HG03571 (cell line): ENCODE measurements at regions not wholly inside any gene's neighbourhood (a gene's known extent, or its start where the extent isn't known, plus 50 kb on each side); places are given as distances from the start of the nearest gene placed in this dataset.

ENCODE experiments used
- ATAC-seq: cut with Tn5 transposase; IDR thresholded peaks from one replicate; pipeline ENCODE4 v1.9.1; 2021; ENCODE audit not compliant: unreplicated experiment

DNA sequence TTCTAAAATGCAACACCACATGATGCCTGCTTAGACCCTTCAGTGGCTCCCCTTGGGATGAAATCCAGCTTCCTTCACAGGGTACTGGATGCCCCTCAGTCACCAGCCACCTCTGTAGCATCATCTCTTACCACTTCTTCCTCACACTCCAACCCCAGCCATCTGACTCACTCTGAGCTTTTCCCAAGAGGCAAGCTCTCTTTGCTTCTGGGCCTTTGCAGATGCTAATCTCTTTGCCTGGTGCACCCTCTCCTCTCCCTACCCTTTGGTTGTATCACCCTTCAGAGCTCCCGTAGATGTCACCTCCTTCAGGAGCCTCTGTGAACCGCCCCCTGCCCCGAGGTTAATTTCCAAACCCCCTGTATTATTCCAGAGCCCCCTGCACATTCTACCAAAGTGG, 164.8 kb upstream of the ZC3H12A start:
- ATAC-seq = no peak

DNA sequence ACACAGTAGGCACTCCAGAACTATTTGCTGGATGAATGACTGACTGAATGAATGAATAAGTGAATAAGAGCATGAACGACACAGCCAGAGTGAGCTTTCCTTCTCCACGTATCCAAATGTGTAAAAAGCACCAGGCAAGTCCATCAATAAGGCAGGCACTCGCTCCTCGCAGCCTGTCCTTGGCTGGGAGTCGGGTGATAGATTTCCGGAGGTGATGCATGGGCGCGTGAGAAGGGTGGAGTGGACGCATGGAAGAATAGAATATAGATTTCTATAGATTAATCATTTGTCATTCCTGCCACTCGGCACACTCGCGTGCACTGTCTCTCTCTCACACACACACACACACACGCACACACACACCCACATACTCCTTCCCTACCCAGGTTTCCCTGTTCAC, 164.3 kb upstream of the ZC3H12A start:
- no peak for ATAC-seq

DNA sequence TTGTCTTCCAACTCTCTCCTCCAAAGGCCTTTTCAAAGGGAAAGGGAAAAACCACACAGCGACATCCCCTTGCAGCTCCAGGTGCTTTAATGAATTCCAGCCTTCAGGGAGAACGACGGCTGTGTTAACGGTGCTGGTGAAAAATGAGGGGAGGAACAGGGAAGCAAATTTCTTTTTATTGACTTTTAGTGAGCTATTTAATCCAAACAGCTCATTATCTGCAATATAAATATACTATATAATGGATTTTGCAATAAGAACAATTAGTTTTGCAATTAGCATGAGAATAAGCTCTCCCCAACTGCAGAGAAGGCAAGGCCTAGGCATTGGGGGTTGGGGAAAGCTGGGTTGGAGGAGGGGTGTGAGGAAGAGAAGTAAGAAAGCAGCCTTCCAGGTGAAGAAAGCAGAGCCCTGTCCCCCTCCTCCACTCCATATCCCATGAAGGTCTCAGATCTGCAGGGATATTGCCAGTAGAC, 159.0 kb upstream of the ZC3H12A start:
- no peak for ATAC-seq

DNA sequence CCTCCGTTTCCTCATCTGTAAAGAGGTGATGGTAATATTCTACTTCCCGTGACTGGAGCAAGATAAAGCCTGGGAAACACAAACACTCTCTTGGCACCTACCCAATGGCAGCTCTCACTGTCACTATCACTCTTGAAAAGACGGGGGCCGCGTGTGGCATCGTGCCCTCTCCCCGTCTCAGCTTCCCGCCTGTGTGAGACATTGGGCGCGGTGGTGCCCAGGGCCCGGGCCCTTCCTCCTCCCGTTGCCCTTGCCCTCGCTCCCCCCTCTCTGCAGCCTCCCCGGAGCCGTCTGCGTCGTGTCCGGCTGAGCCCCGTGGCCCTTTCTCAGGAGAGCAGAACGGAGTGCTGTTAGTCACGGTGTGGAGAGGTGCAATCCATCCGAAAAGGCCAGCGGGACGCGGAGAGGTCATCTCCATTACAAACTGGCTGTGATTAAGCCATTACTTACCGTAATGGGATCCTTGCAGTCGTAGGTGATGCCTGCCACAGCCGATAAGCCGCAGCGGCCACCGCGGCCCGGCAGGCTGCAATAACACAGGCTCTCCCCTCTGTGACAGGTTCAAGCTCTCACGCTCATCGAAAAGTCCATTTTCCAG, 156.4 kb upstream of the ZC3H12A start:
- ATAC-seq = no peak

DNA sequence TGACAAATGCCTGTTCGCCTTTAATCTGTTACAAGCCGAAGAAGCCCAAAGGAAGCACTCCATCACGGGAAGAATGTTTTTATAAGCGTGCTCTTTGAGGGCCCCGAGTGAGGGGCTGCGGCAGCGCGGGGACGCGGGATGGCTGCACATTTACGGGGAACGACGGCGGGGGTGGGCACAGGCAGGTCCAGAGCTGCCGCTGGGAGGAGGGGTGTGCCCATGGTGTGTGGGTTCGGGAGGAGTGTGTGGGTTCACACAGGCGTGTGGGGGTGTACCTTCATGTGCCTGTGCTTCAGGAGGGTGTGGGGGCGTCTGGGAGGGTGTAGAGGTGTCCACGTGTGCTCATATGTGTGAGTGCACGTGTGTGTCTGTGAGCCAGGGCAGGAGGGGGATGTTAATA, 155.9 kb upstream of the ZC3H12A start:
- no peak for ATAC-seq

DNA sequence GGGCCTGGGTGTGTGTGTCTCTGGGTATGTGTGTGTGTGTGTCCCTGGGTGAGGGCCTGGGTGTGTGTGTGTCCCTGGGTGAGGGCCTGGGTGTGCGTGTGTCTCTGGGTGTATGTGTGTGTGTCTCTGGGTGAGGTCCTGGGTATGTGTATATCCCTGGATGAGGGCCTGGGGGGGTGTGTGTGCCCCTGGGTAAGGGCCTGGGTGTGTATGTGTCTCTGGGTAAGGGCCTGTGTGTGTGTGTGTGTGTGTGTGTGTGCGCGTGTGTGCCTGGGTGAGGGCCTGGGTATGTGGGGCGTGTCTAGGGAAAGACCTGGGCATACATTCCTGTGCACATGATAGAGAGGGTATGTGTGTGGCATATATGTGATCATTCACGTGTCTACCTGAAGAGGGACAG, 155.1 kb upstream of the ZC3H12A start:
- ATAC-seq = no peak

DNA sequence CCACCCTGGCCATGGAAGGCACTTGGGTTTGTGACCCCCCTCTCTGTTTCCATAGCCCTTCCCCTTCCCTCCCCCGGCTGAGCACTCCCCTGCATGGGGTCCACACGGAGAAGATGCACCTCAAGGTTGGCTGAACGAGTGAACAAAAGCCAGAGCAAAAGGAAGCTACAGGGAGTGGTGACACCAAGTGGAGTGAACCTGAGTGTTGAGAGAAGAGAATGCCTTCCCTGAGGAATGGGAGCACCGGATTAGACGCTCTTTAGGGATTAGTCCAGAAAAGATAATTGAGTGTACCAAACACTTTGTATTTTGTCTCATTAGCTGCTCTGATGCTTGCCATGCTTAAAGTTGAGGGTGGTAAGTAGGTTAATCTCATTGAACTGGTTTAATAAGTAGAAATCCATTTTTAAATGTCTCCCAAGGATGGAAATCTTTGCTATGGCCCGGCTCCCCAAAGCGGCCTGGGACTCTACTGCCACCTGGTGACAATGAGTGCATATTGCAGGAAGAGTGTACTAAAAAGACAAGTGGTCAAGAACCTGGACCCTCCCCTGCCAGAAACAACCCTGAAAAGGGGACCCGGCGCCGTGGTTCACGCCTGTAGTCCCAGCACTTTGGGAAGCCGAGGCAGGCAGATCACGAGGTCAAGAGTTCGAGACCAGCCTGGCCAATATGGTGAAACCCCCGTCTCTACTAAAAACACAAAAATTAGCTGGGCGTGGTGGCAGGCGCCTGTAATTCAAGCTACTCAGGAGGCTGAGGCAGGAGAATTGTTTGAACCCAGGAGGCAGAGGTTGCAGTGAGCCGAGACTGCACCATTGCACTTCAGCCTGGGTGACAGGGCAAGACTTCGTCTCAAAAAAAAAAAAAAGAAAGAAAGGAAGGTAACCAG, 150.6 kb upstream of the ZC3H12A start:
- ATAC-seq = no peak

DNA sequence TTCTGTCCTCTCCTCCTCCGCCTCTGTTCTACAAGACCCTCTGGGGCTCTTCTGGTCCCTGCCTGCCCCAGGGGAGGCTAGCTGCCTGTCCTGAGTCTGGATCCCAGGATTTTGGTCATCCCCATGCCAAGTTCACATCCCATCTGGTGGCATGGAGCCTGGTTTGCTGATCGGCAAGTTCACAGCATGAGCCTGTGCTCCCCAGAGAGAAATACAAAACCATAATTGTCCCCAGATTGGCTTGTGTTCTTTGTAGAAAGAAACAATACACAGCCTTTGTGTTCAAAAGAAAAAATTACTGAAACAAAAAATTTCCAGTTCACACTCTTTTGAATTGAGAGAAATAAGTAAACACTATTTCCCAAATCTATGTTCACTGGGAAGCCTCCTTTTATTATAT, 149.4 kb upstream of the ZC3H12A start:
- no peak for ATAC-seq

DNA sequence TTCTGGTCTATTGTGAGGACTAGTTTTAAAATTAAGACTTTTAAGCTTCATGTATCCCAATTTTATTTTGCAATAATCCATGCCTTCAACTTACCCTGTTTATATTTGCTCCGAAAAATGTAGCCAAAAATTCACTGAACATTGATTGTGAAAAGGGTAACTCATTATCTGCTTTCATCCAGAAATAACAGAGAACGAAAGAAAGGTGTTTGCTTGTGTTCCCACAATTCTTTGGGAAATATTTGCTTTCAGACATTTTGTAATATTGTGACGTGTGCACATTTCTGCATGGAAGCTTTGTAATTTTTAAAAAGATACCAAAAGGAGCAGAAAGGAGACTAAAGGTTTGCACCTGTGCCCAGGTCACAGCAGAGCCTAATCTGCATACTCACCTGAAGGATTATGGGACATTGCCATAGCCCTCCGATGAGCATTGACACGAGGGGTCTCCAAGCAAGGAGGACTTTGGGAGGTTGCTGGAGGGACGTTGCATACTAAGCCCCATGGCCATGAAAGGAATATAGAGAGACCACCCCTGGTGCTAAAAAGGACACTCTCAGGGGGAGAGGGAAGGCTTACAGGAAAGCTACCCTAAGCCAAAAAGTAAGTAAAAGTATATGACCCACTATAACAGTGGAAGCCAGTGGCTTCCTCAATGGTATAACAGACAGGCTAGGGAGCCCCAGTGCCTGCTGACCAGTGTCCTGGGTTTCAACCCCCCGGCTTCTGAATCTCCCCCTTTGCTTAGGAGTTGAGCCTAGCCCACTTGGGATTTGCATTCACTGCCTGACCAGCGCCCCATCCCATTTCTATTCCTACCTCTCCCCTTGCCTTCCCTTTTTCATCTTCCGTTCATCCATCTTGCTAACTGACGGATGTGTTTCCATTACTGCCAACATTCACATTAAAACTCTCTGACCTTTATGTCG, 148.6 kb upstream of the ZC3H12A start:
- no peak for ATAC-seq

DNA sequence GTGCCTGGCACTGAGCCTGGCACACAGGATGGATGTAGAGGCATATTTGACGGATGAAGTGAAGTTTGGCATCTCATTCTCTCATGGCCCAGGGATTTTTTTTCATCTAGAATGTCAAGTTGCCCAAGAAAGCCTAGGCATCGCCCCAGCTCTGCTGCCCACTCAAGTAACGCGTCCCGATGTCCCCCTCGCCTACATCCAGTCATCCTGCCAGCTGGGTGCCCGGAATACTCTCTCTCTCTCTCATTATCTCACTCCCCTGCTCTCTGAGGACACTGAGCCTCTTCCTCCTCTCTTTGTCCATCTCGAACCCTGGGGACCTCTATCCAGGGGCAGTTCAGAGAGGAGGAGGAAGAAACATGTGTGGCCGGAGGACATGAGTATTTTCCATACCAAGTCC, 142.3 kb upstream of the ZC3H12A start:
- no peak for ATAC-seq

DNA sequence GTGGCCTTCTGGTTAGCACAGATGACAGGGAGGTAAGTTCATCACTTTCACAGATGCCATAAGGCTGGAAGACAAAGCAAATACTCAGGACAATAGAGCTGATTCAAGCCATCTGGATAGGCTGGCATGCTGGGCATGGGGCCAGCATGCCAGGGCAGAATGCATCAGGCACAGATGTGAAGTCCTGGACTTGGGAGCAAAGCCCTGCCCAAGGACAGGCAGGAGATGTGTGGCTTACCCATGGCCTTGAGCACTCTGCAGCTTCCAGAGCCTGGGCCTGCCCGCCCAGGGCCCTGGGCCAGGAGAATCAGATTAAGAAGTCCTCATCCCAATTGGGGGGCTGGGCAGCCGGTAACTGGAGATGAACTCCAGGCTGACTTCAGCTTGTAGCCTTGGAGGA, 135.7 kb upstream of the ZC3H12A start:
- ATAC-seq = no peak

DNA sequence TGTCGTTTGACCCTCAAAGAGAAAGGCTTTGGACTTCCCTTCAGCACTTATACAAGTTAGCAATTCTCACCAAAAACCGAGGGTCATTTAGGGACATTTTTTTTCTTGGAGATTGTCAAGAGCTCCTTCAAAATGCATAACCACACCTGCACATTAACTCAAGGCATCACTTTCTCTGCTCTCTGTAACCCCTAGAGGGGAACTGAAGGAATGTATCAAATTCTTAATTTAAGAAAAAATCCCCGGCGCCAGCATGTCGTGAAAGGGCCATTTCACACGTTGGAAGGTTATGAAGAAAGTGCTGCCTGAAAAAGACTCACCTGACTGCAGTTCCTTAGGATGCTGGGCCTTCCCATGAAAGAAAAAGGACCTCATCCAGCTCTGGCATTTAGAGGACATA, 131.6 kb upstream of the ZC3H12A start:
- ATAC-seq = no peak

DNA sequence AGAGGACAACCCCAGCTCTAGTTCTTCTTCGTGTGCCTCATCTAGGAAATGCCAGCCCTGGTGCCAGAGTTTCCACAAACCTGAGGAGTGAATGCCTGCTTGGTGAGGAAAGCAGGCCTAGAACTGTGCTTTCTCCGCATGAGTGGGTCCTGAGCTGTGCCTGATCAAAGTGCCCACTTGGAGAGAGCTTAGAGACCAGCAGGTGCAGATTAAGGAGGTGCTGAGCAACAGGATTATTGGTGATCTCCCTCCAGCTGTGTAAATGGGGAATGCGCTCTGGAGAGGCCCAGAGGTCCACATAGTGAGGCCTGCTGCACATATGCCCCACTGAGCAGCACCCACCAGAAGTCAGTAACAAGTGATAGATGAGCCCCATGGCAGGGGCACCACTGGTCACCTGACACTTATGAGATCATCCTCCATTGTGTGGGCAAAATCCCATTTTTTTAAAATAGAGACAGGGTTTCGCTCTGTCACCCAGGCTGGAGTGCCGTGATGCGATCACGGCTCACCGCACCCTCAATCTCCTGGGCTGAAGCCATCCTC, 127.2 kb upstream of the ZC3H12A start:
- ATAC-seq = no peak

DNA sequence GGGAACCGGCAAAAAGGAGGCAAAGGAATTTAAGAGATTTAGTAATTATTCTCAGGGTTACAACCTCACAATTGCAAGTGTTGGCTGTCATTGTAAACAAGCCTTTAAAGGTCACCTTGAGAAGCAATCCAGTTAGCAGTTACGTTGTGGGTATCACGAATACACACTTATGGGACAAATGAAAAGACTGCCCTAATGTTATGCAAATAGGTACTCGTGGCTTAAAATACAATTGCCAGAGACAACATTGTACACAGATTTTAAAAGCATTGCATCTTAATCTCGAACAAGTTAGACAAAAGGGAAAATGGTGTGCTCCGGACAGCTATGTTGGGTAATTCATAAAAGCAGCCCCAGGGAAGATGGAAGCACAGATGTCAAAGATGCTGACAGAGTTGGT, 120.5 kb upstream of the ZC3H12A start:
- ATAC-seq = no peak

DNA sequence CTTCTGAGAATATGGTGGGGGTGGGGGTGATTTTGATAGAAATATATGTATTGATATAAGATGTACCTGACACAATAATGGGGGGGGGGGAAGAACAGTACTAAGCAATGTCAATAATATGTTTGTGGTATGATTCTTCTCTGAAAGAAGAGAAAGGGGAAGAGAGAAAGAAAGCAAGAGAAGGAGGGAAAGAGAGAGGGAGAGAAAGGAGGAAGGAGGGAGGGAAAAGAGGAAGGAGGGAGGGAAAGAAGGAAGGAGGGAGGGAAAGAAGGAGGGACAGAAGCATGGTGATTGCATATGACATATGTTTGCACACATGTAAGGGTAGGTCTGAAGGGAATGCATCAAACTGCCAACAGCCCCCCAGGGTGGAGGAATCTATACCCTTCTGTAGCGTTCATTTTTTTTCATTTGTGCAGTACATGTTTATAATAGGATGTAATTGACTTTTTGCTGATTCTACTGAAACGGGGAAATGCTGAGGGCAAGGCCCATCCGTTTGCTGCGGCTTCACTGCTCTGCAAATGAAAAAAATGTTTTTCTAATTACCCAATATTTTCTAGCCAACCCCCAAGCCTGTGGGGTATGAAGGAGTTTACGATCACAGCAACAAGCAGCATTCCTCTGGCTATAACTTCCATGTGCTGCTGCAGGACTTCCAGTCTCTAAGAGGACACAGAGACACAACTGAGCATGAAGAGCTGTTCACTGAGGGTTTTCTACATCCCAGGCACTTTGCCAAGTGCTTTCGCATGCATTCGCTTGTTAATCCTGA, 119.3 kb upstream of the ZC3H12A start:
- no peak for ATAC-seq

DNA sequence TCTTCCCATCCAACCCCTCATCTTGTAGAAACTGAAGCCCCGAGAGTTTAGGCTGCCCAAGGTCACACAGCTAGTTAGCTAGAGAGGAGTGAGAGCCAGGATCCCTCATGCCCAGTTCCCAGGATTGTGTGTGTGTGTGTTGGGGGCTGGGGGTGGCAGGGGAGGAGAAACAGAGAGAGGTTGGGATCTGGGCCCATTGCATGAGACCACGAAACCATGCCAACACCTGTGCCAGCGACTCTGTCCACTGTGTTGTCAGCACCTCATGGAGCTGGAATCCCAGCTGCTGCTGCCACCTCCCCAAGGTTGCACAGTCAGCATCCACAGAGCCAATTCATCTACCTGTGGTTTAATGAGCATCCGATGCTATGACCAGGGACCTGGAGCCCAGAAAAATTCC, 115.4 kb upstream of the ZC3H12A start:
- ATAC-seq = no peak

DNA sequence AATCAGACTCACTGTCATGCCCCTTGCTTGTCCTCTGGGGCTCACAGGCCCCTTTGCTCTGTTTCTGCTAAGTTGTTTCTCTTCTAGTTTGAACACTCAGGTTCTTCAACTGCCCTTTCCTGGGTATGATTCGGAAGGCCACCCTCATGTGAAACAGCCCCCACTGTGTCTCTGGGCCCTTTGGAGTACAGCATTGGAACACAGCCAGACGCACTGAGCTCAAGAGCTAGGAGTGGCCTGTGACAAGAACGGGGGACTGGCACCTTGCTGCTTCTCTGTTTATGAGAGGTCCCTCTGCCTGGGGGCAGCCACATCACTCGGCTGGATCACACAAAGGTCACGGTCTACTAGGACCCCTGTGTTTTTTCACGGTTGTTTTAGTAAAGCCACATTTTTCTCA, 114.4 kb upstream of the ZC3H12A start:
- ATAC-seq = no peak

DNA sequence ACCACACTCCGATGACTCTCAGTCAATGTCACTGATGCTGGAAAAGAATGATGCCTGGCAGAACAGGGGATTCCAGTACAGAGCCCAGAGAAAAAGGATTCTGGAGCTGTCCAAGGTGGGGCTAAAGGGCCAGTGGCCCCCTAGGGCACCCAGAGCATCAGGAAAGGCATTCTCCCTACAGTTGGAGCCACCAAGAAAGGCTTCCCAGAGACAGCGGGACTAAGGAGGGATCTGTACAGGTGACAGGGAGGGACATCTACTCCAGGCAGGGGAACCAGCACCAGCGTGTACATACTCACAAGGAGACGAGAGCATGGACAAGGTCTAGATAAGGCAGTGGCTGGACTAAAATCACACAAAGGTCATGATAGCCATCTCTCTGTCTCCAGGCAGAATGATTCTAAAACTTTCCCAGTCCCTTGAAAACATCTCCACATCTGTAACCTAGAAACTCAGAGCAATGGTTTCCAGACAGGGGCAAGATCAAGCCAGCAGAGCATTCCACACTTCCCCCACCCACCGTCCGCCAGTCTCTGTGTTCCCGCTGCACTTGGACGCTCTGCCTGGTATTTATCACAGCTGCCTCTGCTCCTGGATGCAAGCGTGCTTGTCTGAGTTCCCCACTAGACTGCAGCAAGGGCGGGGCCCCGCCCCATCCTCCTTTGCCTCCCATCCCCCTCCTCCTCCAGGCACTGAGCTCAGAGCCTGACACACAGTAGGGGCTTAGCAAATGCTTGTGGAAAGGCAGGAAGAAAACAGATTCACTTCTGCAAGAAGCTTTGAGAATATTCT, 111.6 kb upstream of the ZC3H12A start:
- no peak for ATAC-seq

DNA sequence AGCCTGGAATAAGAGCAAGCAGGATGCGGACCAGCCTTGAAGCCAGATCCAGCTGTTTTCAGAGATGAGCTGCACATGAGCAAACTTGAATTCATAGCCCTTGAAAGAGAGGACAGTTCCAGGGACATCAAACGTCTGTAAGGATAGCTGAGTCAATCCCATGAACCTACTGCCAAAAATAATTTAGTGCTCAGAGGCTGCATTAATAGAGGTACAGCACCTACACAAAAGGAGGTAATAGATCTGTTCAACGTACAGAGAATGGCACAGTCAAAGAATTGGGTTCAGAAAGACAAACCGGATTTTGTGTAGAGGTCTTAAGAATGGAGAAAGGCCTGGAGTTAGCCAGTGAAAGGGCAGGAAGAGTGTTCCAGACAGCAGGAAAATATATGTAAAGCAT, 110.8 kb upstream of the ZC3H12A start:
- no peak for ATAC-seq
